K562 (cell line): ENCODE measurements at regions not wholly inside any gene's neighbourhood (a gene's known extent, or its start where the extent isn't known, plus 50 kb on each side); places are given as distances from the start of the nearest gene placed in this dataset.

ENCODE experiments used
- ATAC-seq: fragments of 200-7000 bp; cut with Tn5 transposase; 3 replicates; pipeline ENCODE4 v1.9.1; 2020; ENCODE audit warnings: moderate library complexity
- BruUV-seq: library from RNA; stranded (reverse); fragments of 400-500 nt; replicated peaks from 2 replicates; lab custom pipeline; 2021; lab: Mats Ljungman, UMichigan
- CTCF ChIA-PET: fragments of 300-600 bp; formaldehyde crosslinking; extraction: SDS; loops from one replicate; lab custom pipeline; 2021; ENCODE audit warnings: low intra/inter-chr PET ratio; lab: Yijun Ruan, JAX
- POLR2A ChIA-PET: fragments of 300-600, 350-650 bp; sonication (Branson Sonifier 250); formaldehyde crosslinking; extraction: SDS; loops from one replicate; lab custom pipeline; 2021; ENCODE audit warnings: antibody characterized with exemption, inconsistent platforms; lab: Yijun Ruan, JAX
- DNase-seq, 4 experiments: peaks; one replicate each; pipeline versions ENCODE4 v3.0.0 to v3.0.0-alpha.2; 2011 to 2018; ENCODE audit warnings: low spot score in 3 of 4, mixed read lengths in 3 of 4; ENCODE audit errors: extremely low read depth in 1 of 4
- FAIRE-seq: peaks from 2 replicates; lab custom pipeline; 2011; peaks lifted over from hg19 to GRCh38; lab: Jason Lieb, UNC
- H2AFZ ChIP-seq: 2 replicates; pipeline ENCODE4 v1.6.0; 2011; ENCODE audit warnings: low read depth, low read length, control low read depth, inconsistent platforms
- H3K27ac ChIP-seq: fragments of 200-600 bp; 3 replicates; pipeline ENCODE4 v1.8.0; 2011; ENCODE audit warnings: low read depth, mild to moderate bottlenecking, control low read depth, inconsistent platforms, low read length, moderate library complexity, mixed read lengths; ENCODE audit errors: extremely low read depth
- H3K27me3 ChIP-seq, 2 experiments: fragments of 300-600 bp in 1 of 2; 2 replicates in 1 of 2; 3 replicates in 1 of 2; pipeline versions ENCODE4 v1.6.0 to v1.8.0; 2011; ENCODE audit warnings: inconsistent platforms in 2 of 2, low read length in 2 of 2, mild to moderate bottlenecking in 1 of 2, mixed read lengths in 1 of 2, moderate library complexity in 1 of 2; ENCODE audit not compliant: control insufficient read depth in 2 of 2, insufficient read depth in 2 of 2
- H3K36me3 ChIP-seq: fragments of 300-600 bp; 3 replicates; pipeline ENCODE4 v1.8.0; 2011; ENCODE audit warnings: mild to moderate bottlenecking, low read length, inconsistent platforms; ENCODE audit not compliant: control insufficient read depth, insufficient read depth
- H3K4me1 ChIP-seq, 2 experiments: fragments of 200-600 bp in 1 of 2; replicated peaks in 1 of 2; 2 replicates in 1 of 2; 3 replicates in 1 of 2; pipeline versions ENCODE4 v1.5.1 to v1.8.0; 2011; ENCODE audit warnings: inconsistent platforms in 2 of 2, low read length in 2 of 2, mild to moderate bottlenecking in 1 of 2, mixed read lengths in 1 of 2, moderate library complexity in 1 of 2; ENCODE audit not compliant: control insufficient read depth in 2 of 2, insufficient read depth in 2 of 2
- H3K4me2 ChIP-seq: 2 replicates; pipeline ENCODE4 v1.6.1; 2011; ENCODE audit warnings: low read length, control low read depth, inconsistent platforms, mixed read lengths; ENCODE audit not compliant: insufficient read depth
- H3K4me3 ChIP-seq: fragments of 200-600 bp; sonication (generic), shearing (Covaris generic); 2 replicates; pipeline ENCODE4 v1.5.1; 2016; ENCODE audit warnings: control low read depth, inconsistent platforms
- H3K79me2 ChIP-seq: fragments of 200-600 bp; 3 replicates; pipeline ENCODE4 v1.8.0; 2011; ENCODE audit warnings: low read length, inconsistent platforms; ENCODE audit not compliant: control insufficient read depth, insufficient read depth
- H3K9ac ChIP-seq, 2 experiments: 2 replicates each; pipeline versions ENCODE4 v1.6.0 to v1.6.1; 2011; ENCODE audit warnings: low read depth in 2 of 2, low read length in 2 of 2, control low read depth in 1 of 2, inconsistent platforms in 1 of 2, mild to moderate bottlenecking in 1 of 2, mixed read lengths in 1 of 2; ENCODE audit not compliant: insufficient read depth in 1 of 2
- H3K9me1 ChIP-seq: one replicate; pipeline ENCODE4 v1.6.0; 2011; ENCODE audit warnings: inconsistent platforms, mild to moderate bottlenecking, low read length, moderate library complexity; ENCODE audit not compliant: control insufficient read depth, insufficient read depth
- H3K9me3 ChIP-seq: replicated peaks from 2 replicates; pipeline ENCODE4 v1.5.1; 2011; ENCODE audit warnings: low read depth, low read length, inconsistent platforms; ENCODE audit not compliant: control insufficient read depth, insufficient read depth
- H4K20me1 ChIP-seq: replicated peaks from 2 replicates; pipeline ENCODE4 v1.6.1; 2011; ENCODE audit warnings: low read length, inconsistent platforms, mixed read lengths; ENCODE audit not compliant: control insufficient read depth, insufficient read depth
- CBX8 ChIP-seq: fragments of 200-600 bp; sonication (generic); IDR thresholded peaks from 2 replicates; pipeline ENCODE4 v1.6.1; 2012; ENCODE audit warnings: borderline replicate concordance, mixed run types, low read depth, mild to moderate bottlenecking, moderate library complexity, mixed read lengths, low read length, control low read depth, inconsistent platforms; ENCODE audit not compliant: poor library complexity, severe bottlenecking; ENCODE audit errors: extremely low read depth
- ETV6 ChIP-seq, 3 experiments: fragments of 150-350 bp in 1 of 3; sonication (generic) in 1 of 3; formaldehyde crosslinking in 1 of 3; IDR thresholded peaks; 2 replicates each; pipeline versions ENCODE4 v1.6.1 to v1.8.0; 2014 to 2022; ENCODE audit warnings: borderline replicate concordance in 2 of 3, low read depth in 2 of 3, antibody characterized with exemption in 1 of 3, low read length in 1 of 3, mild to moderate bottlenecking in 1 of 3, missing genetic modification reagents in 1 of 3
- HNRNPUL1 ChIP-seq: fragments of 200-400 bp; formaldehyde crosslinking; IDR thresholded peaks from 2 replicates; pipeline ENCODE4 v1.6.1; 2017; ENCODE audit warnings: low read length
- KLF10 ChIP-seq: fragments of 250-450 bp; sonication (Bioruptor Pico); IDR thresholded peaks from 2 replicates; pipeline ENCODE4 v1.6.1; 2021; ENCODE audit warnings: matching md5 sums
- NFE2 ChIP-seq: IDR thresholded peaks from 2 replicates; pipeline ENCODE4 v1.6.1; 2014; ENCODE audit warnings: antibody characterized with exemption, low read depth
- TEAD4 ChIP-seq, 2 experiments: sonication (generic) in 1 of 2; formaldehyde crosslinking in 1 of 2; IDR thresholded peaks; 2 replicates each; pipeline versions ENCODE4 v1.6.1 to v1.8.0; 2012 to 2022; ENCODE audit warnings: borderline replicate concordance in 1 of 2, inconsistent platforms in 1 of 2, low read length in 1 of 2, mild to moderate bottlenecking in 1 of 2, missing genetic modification reagents in 1 of 2
- TRIM28 ChIP-seq: fragments of 450-650 bp; IDR thresholded peaks from 2 replicates; pipeline ENCODE4 v1.6.1; 2017
- in situ Hi-C: fragments of 300-500 bp; cut with MboI; formaldehyde crosslinking; loops from 4 replicates; pipeline ENCODE4 v1.15.0; 2018; ENCODE audit warnings: inconsistent platforms, mixed read lengths
- intact Hi-C: fragments of 100-400 bp; cut with micrococcal nuclease; formaldehyde crosslinking; loops from 2 replicates; pipeline ENCODE4 v1.14.2; 2022

DNA sequence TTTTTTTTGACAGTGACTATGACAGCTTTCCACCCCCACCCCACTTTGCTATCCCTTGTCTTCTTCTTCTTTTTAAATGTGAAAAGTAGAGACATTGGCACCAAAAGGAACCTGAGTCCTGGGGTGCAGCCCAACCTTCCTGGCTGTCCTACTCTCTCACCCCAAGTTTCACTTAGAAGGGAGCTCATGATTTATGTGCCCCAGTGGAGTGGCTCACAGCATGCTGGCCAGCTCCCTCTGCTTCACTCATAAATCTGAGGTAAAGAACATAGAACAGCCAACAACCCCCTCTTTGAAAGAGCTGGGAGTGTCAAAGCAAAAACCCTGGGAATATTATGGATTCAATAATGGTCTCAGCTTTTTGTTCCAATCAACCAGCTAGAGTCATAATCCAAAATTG is 196.3 kb upstream of the DAPK1 start:
- Histone ChIP-seq H4K20me1 (no peaks in the 10 kb centered on the region), H3K9me3 (no peaks in the 10 kb centered on the region), H3K27me3 (peaks cover 0 to 4% of the 10 kb centered on the region in 2 experiments; a peak in 1 of 5 replicates), H2AFZ (no peak overlapping the region), H3K9me1 (no peaks in the 10 kb centered on the region), H3K9ac (no peak overlapping the region), H3K36me3 (no peaks in the 10 kb centered on the region), H3K27ac (no peak overlapping the region), H3K4me3 (no peak overlapping the region), H3K79me2 (no peaks in the 10 kb centered on the region), H3K4me2 (no peak overlapping the region), H3K4me1 (no peaks in the 10 kb centered on the region)
- no peak for TF ChIP-seq NFE2
- no peak for TF ChIP-seq CBX8
- TF ChIP-seq TEAD4 (IDR thresholded peaks at IDR 0.05; ENCODE audit: low read length) = no peak
- no peak for TF ChIP-seq TEAD4 (CRISPR knock-in tag; IDR thresholded peaks at IDR 0.05; ENCODE audit: borderline replicate concordance)
- TF ChIP-seq HNRNPUL1 = no peak
- TF ChIP-seq ETV6 (IDR thresholded peaks at IDR 0.05; ENCODE audit: borderline replicate concordance in 1 of 2, low read depth in 2 of 2, low read length in 1 of 2) = no peak
- TF ChIP-seq ETV6 (CRISPR knock-in tag; IDR thresholded peaks at IDR 0.05; ENCODE audit: borderline replicate concordance) = no peak
- TF ChIP-seq KLF10 (CRISPR knock-in tag) = no peak
- TF ChIP-seq TRIM28 = no peak
- BruUV-seq = no TSS peak
- in situ Hi-C loops (no loop called here), intact Hi-C loops (no loop called here)
- ATAC-seq = no peak
- DNase-seq = no peak
- CTCF ChIA-PET = no interaction called here
- POLR2A ChIA-PET = interaction anchor here (0.6 kb wide), 1 partner anchor 36 kb away, joined by 3 read pairs; no protein-coding TSS in a partner anchor
- no peak for FAIRE-seq
